ENCODE measurements at regions not wholly inside any gene's neighbourhood (a gene's known extent, or its start where the extent isn't known, plus 50 kb on each side); places are given as distances from the start of the nearest gene placed in this dataset.

- TF ChIP-seq FOXP2 (optimal IDR thresholded peaks at IDR 0.05; ENCODE audit: borderline replicate concordance, extremely low read depth, extremely low read length, insufficient read depth): no peak
- TF ChIP-seq POLR2AphosphoS5 (IDR thresholded peaks at IDR 0.05; ENCODE audit: low read depth, low read length): no peak
- no peak for TF ChIP-seq TAF1 (IDR thresholded peaks at IDR 0.05; ENCODE audit: borderline replicate concordance, insufficient read depth, low read length)
- TF ChIP-seq, protein P1, sequence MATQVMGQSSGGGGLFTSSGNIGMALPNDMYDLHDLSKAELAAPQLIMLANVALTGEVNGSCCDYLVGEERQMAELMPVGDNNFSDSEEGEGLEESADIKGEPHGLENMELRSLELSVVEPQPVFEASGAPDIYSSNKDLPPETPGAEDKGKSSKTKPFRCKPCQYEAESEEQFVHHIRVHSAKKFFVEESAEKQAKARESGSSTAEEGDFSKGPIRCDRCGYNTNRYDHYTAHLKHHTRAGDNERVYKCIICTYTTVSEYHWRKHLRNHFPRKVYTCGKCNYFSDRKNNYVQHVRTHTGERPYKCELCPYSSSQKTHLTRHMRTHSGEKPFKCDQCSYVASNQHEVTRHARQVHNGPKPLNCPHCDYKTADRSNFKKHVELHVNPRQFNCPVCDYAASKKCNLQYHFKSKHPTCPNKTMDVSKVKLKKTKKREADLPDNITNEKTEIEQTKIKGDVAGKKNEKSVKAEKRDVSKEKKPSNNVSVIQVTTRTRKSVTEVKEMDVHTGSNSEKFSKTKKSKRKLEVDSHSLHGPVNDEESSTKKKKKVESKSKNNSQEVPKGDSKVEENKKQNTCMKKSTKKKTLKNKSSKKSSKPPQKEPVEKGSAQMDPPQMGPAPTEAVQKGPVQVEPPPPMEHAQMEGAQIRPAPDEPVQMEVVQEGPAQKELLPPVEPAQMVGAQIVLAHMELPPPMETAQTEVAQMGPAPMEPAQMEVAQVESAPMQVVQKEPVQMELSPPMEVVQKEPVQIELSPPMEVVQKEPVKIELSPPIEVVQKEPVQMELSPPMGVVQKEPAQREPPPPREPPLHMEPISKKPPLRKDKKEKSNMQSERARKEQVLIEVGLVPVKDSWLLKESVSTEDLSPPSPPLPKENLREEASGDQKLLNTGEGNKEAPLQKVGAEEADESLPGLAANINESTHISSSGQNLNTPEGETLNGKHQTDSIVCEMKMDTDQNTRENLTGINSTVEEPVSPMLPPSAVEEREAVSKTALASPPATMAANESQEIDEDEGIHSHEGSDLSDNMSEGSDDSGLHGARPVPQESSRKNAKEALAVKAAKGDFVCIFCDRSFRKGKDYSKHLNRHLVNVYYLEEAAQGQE (IDR thresholded peaks at IDR 0.05; ENCODE audit: insufficient read depth in 1 of 2, low read depth in 2 of 2, low read length in 2 of 2): no peak
- TF ChIP-seq SIN3A (IDR thresholded peaks at IDR 0.05; ENCODE audit: borderline replicate concordance, insufficient read depth, low read length): no peak
These were observed 624.4 kb downstream of the NCAM2 start for GRCh38 chr21:21622460-21623234.

- TF ChIP-seq TAF1 (IDR thresholded peaks at IDR 0.05; ENCODE audit: borderline replicate concordance, insufficient read depth, low read length) (no peak), SIN3A (IDR thresholded peaks at IDR 0.05; ENCODE audit: borderline replicate concordance, insufficient read depth, low read length) (no peak), POLR2AphosphoS5 (IDR thresholded peaks at IDR 0.05; ENCODE audit: low read depth, low read length) (no peak), FOXP2 (optimal IDR thresholded peaks at IDR 0.05; ENCODE audit: borderline replicate concordance, extremely low read depth, extremely low read length, insufficient read depth) (no peak)
- TF ChIP-seq, protein P1 (IDR thresholded peaks at IDR 0.05; ENCODE audit: insufficient read depth in 1 of 2, low read depth in 2 of 2, low read length in 2 of 2): no peak
These were observed 626.5 kb downstream of the NCAM2 start for GRCh38 chr21:21624674-21625073.

DNA sequence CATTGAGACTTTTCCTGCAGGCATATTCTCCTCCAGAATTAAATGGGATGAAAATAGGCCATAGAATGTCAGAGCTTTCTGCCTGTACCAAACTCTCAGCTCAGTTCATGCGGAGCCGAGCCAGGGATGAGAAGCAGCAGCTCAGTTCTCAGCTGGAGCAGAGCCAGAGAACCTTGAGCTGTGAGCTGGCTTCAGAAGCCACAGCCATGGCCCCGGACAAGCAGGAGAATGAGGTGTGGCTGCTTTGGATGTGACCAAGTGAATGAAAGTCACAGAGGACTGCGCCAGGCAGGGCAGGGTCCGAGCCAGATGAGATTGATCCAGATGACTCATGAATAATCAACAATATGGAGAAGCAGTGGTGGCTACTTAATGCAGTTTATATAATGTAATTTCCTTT lies 633.8 kb downstream of the NCAM2 start:
- TF ChIP-seq SIN3A (IDR thresholded peaks at IDR 0.05; ENCODE audit: borderline replicate concordance, insufficient read depth, low read length): no peak
- no peak for TF ChIP-seq FOXP2 (optimal IDR thresholded peaks at IDR 0.05; ENCODE audit: borderline replicate concordance, extremely low read depth, extremely low read length, insufficient read depth)
- TF ChIP-seq, protein P1 (IDR thresholded peaks at IDR 0.05; ENCODE audit: insufficient read depth in 1 of 2, low read depth in 2 of 2, low read length in 2 of 2): no peak
- no peak for TF ChIP-seq TAF1 (IDR thresholded peaks at IDR 0.05; ENCODE audit: borderline replicate concordance, insufficient read depth, low read length)
- TF ChIP-seq POLR2AphosphoS5 (IDR thresholded peaks at IDR 0.05; ENCODE audit: low read depth, low read length): no peak

- TF ChIP-seq SIN3A (IDR thresholded peaks at IDR 0.05; ENCODE audit: borderline replicate concordance, insufficient read depth, low read length) (no peak), POLR2AphosphoS5 (IDR thresholded peaks at IDR 0.05; ENCODE audit: low read depth, low read length) (no peak), TAF1 (IDR thresholded peaks at IDR 0.05; ENCODE audit: borderline replicate concordance, insufficient read depth, low read length) (no peak), FOXP2 (optimal IDR thresholded peaks at IDR 0.05; ENCODE audit: borderline replicate concordance, extremely low read depth, extremely low read length, insufficient read depth) (no peak)
- TF ChIP-seq, protein P1 (IDR thresholded peaks at IDR 0.05; ENCODE audit: insufficient read depth in 1 of 2, low read depth in 2 of 2, low read length in 2 of 2): no peak
These were observed 634.7 kb downstream of the NCAM2 start for GRCh38 chr21:21632926-21633325.
